ENCODE measurements at regions not wholly inside any gene's neighbourhood (a gene's known extent, or its start where the extent isn't known, plus 50 kb on each side); places are given as distances from the start of the nearest gene placed in this dataset.

GRCh38 chr12:4148418-4149056, 125.0 kb upstream of the CCND2 start:
- Histone ChIP-seq H3K4me3 (no peak overlapping the region), H3K27ac (no peak overlapping the region), H3K4me1 (no peaks in the 10 kb centered on the region), H3K36me3 (no peaks in the 10 kb centered on the region), H3K9me3 (no peaks in the 10 kb centered on the region), H3K27me3 (no peaks in the 10 kb centered on the region)
- intact Hi-C loops (cut with DNase I), result no loop called here
- TF ChIP-seq, protein P1, sequence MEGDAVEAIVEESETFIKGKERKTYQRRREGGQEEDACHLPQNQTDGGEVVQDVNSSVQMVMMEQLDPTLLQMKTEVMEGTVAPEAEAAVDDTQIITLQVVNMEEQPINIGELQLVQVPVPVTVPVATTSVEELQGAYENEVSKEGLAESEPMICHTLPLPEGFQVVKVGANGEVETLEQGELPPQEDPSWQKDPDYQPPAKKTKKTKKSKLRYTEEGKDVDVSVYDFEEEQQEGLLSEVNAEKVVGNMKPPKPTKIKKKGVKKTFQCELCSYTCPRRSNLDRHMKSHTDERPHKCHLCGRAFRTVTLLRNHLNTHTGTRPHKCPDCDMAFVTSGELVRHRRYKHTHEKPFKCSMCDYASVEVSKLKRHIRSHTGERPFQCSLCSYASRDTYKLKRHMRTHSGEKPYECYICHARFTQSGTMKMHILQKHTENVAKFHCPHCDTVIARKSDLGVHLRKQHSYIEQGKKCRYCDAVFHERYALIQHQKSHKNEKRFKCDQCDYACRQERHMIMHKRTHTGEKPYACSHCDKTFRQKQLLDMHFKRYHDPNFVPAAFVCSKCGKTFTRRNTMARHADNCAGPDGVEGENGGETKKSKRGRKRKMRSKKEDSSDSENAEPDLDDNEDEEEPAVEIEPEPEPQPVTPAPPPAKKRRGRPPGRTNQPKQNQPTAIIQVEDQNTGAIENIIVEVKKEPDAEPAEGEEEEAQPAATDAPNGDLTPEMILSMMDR (IDR thresholded peaks at IDR 0.05), result no peak
- DNase-seq (ENCODE audit: low spot score in 2 of 2), result peak in 1 of 2 donors; percentile 67

GRCh38 chr12:4147031-4147481, 126.5 kb upstream of the CCND2 start:
- no peaks in the 10 kb centered on the region for H3K27me3 ChIP-seq
- no peaks in the 10 kb centered on the region for H3K9me3 ChIP-seq
- intact Hi-C loops (cut with DNase I), result no loop called here

GRCh38 chr12:4145990-4146859, 127.3 kb upstream of the CCND2 start:
- TF ChIP-seq, protein P1 (IDR thresholded peaks at IDR 0.05), result no peak
- no peak for DNase-seq (ENCODE audit: low spot score in 2 of 2)
- no peak overlapping the region for H3K27ac ChIP-seq

More at GRCh38 chr12:4147031-4147481, 126.5 kb upstream of the CCND2 start:
- no peaks in the 10 kb centered on the region for H3K4me1 ChIP-seq
- TF ChIP-seq, protein P1 (IDR thresholded peaks at IDR 0.05), result no peak
- no peak overlapping the region for H3K27ac ChIP-seq
- no peaks in the 10 kb centered on the region for H3K36me3 ChIP-seq
- no peak overlapping the region for H3K4me3 ChIP-seq
- DNase-seq (ENCODE audit: low spot score in 2 of 2), result no peak

DNA sequence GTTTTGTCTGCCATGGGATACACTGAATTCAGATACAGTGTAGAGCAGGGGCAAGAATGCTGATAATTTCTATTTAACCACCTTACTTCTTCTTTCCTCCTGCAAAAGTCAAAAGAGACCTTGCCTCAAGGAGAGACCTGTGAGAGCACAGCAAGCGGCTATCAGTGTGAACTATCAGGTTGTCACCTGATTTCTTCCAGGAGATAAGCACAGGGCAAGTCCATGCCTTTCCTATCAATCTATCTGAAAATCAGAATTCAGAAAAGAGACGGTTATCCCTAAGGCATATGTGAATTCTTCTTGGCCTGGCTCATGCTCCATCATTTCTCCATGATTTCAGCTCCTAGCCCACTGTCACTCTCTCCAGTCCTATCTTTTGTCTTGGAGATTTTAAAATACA, 128.9 kb upstream of the CCND2 start:
- DNase-seq (ENCODE audit: low spot score in 2 of 2), result no peak
- intact Hi-C loops (cut with DNase I), result no loop called here
- H3K36me3 ChIP-seq, result no peaks in the 10 kb centered on the region
- TF ChIP-seq, protein P1 (IDR thresholded peaks at IDR 0.05), result no peak
- no peaks in the 10 kb centered on the region for H3K27me3 ChIP-seq
- no peaks in the 10 kb centered on the region for H3K4me1 ChIP-seq
- no peak overlapping the region for H3K27ac ChIP-seq
- H3K9me3 ChIP-seq, result no peaks in the 10 kb centered on the region
- H3K4me3 ChIP-seq, result no peak overlapping the region

More at GRCh38 chr12:4145990-4146859, 127.3 kb upstream of the CCND2 start:
- H3K4me3 ChIP-seq, result no peak overlapping the region
- H3K4me1 ChIP-seq, result no peaks in the 10 kb centered on the region
- no peaks in the 10 kb centered on the region for H3K36me3 ChIP-seq
- no peaks in the 10 kb centered on the region for H3K27me3 ChIP-seq
- H3K9me3 ChIP-seq, result no peaks in the 10 kb centered on the region
- intact Hi-C loops (cut with DNase I), result no loop called here

DNA sequence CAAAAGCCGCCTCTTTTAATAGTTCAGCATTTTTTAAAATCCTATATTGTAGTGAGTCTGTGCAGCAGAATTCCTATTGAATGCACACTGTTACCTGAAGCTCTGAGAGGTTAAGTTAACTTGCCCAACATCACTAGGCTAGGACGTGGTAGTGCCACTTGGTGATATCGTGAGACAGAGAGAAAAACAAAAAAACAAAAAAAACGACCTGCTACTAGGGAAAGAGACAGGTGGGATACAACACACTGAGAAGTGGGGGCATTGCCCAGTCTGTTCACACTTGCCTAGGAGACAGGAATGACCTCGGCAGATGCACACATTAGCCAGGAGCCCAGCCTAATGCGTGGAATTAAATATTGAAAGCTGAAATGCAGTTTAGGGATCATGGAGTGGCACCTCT, 129.7 kb upstream of the CCND2 start:
- TF ChIP-seq, protein P1 (IDR thresholded peaks at IDR 0.05), result no peak
- no peaks in the 10 kb centered on the region for H3K27me3 ChIP-seq
- intact Hi-C loops (cut with DNase I), result no loop called here
- no peak overlapping the region for H3K27ac ChIP-seq
- no peaks in the 10 kb centered on the region for H3K9me3 ChIP-seq
- H3K4me3 ChIP-seq, result no peak overlapping the region
- DNase-seq (ENCODE audit: low spot score in 2 of 2), result no peak
- no peaks in the 10 kb centered on the region for H3K36me3 ChIP-seq
- no peaks in the 10 kb centered on the region for H3K4me1 ChIP-seq

Measured in ascending aorta (tissue), 2 donors.